DOHH2 (cell line): ENCODE measurements at regions not wholly inside any gene's neighbourhood (a gene's known extent, or its start where the extent isn't known, plus 50 kb on each side); places are given as distances from the start of the nearest gene placed in this dataset.

Source experiments
- CTCF ChIP-seq: fragments of 200-600 bp; sonication (generic); IDR thresholded peaks from one replicate; pipeline ENCODE4 v1.5.1; 2014; ENCODE audit warnings: antibody characterized with exemption, mild to moderate bottlenecking, low read depth, low read length; ENCODE audit not compliant: poor library complexity, severe bottlenecking
- EZH2phosphoT487 ChIP-seq: fragments of 200-600 bp; sonication (generic); IDR thresholded peaks from 2 replicates; pipeline ENCODE4 v1.6.1; 2017; ENCODE audit warnings: borderline replicate concordance, mild to moderate bottlenecking, antibody characterized with exemption, low read length, moderate library complexity, mixed read lengths

- TF ChIP-seq CTCF: no peak
- no peak for TF ChIP-seq EZH2phosphoT487
These were observed 164.5 kb downstream of the EBLN2 start for GRCh38 chr3:73225991-73226390.
